ENCODE measurements at regions not wholly inside any gene's neighbourhood (a gene's known extent, or its start where the extent isn't known, plus 50 kb on each side); places are given as distances from the start of the nearest gene placed in this dataset.

- TF ChIP-seq SMC3 (conservative IDR thresholded peaks at IDR 0.05; ENCODE audit: insufficient read depth, low read depth, low read length): no peak
- TF ChIP-seq ZNF764 (CRISPR knock-in tag; IDR thresholded peaks at IDR 0.05; ENCODE audit: low read depth): no peak
Measured at GRCh38 chr18:76233406-76233805, 261.6 kb downstream of the ZNF516 start (continued).

GRCh38 chr18:76232779-76233178, 262.3 kb downstream of the ZNF516 start:
- intact Hi-C loops (cut with micrococcal nuclease) (no loop called here), in situ Hi-C loops (cut with MboI) (no loop called here)
- no peak for DNase-seq (ENCODE audit: extremely low read depth in 1 of 4, low spot score in 3 of 4)
- CTCF ChIA-PET (ENCODE audit: low intra/inter-chr PET ratio): no interaction called here
- no peaks in the 10 kb centered on the region for H3K9me1 ChIP-seq (ENCODE audit: control insufficient read depth, insufficient read depth, low read length)
- no peaks in the 10 kb centered on the region for H3K36me3 ChIP-seq (ENCODE audit: control insufficient read depth, insufficient read depth, low read length)
- ATAC-seq: no peak
- no peaks in the 10 kb centered on the region for H3K9me3 ChIP-seq (replicated peaks; ENCODE audit: control insufficient read depth, insufficient read depth, low read depth, low read length)
- H3K4me2 ChIP-seq (ENCODE audit: insufficient read depth, low read length): no peak overlapping the region
- POLR2A ChIA-PET: no interaction called here
- H3K27ac ChIP-seq (ENCODE audit: extremely low read depth, low read depth, low read length): no peak overlapping the region
- 0% methylated on average over 2 of the region's 3 CpGs for WGBS (ENCODE audit: insufficient coverage, low coverage, missing lambda C conversion rate)
- H3K27me3 ChIP-seq (ENCODE audit: control insufficient read depth in 2 of 2, insufficient read depth in 2 of 2, low read length in 2 of 2): no peaks in the 10 kb centered on the region
- H4K20me1 ChIP-seq (replicated peaks; ENCODE audit: control insufficient read depth, insufficient read depth, low read length): no peaks in the 10 kb centered on the region
- no peaks in the 10 kb centered on the region for H3K4me1 ChIP-seq (replicated peaks in 1 of 2; ENCODE audit: control insufficient read depth in 2 of 2, insufficient read depth in 2 of 2, low read length in 2 of 2)
- H2AFZ ChIP-seq (ENCODE audit: low read depth, low read length): no peak overlapping the region
- H3K4me3 ChIP-seq: no peak overlapping the region
- no peak overlapping the region for H3K9ac ChIP-seq (ENCODE audit: insufficient read depth in 1 of 2, low read depth in 2 of 2, low read length in 2 of 2)
- BruUV-seq (replicated peaks): no TSS peak
- FAIRE-seq: no peak
- H3K79me2 ChIP-seq (ENCODE audit: control insufficient read depth, insufficient read depth, low read length): no peaks in the 10 kb centered on the region
- TF ChIP-seq NEUROD1 (IDR thresholded peaks at IDR 0.05; ENCODE audit: borderline replicate concordance, low read depth, low read length, partially characterized antibody): no peak
- TF ChIP-seq MAFK (IDR thresholded peaks at IDR 0.05; ENCODE audit: low read length): no peak
- no peak for TF ChIP-seq RBFOX2 (IDR thresholded peaks at IDR 0.05; ENCODE audit: low read depth, low read length)
- no peak for TF ChIP-seq SIRT6 (IDR thresholded peaks at IDR 0.05; ENCODE audit: low read depth, low read length)
- no peak for TF ChIP-seq ZNF589 (CRISPR knock-in tag; IDR thresholded peaks at IDR 0.05; ENCODE audit: low read depth)
- TF ChIP-seq ZNF384 (IDR thresholded peaks at IDR 0.05; ENCODE audit: low read depth, low read length): no peak
- TF ChIP-seq ATF3 (IDR thresholded peaks at IDR 0.05): no peak
- TF ChIP-seq ATF3 (CRISPR knock-in tag; conservative IDR thresholded peaks at IDR 0.05): no peak
- TF ChIP-seq ELF1 (tag; IDR thresholded peaks at IDR 0.05): no peak
- no peak for TF ChIP-seq FUS (optimal IDR thresholded peaks at IDR 0.05; ENCODE audit: low read depth, low read length)
- no peak for TF ChIP-seq TRIM28 (IDR thresholded peaks at IDR 0.05)
- TF ChIP-seq DIDO1 (tag; IDR thresholded peaks at IDR 0.05; ENCODE audit: low read depth): no peak
- no peak for TF ChIP-seq MIER1 (IDR thresholded peaks at IDR 0.05; ENCODE audit: low read depth)
- TF ChIP-seq E4F1 (CRISPR knock-in tag; IDR thresholded peaks at IDR 0.05; ENCODE audit: borderline replicate concordance): no peak
- no peak for TF ChIP-seq ZBTB5 (IDR thresholded peaks at IDR 0.05)
- TF ChIP-seq POLR3G (IDR thresholded peaks at IDR 0.05; ENCODE audit: extremely low read depth, insufficient read length, insufficient replicate concordance): no peak
- no peak for TF ChIP-seq FOXA1 (IDR thresholded peaks at IDR 0.05; ENCODE audit: borderline replicate concordance)

All from K562 (cell line).